ENCODE measurements at regions not wholly inside any gene's neighbourhood (a gene's known extent, or its start where the extent isn't known, plus 50 kb on each side); places are given as distances from the start of the nearest gene placed in this dataset.

- TF ChIP-seq ZNF37A (tag by site-specific recombination; IDR thresholded peaks at IDR 0.05) (no peak), ZNF157 (tag by site-specific recombination; IDR thresholded peaks at IDR 0.05) (no peak), ZFP3 (tag by site-specific recombination; IDR thresholded peaks at IDR 0.05; ENCODE audit: low read depth) (no peak), GLIS2 (tag by site-specific recombination; IDR thresholded peaks at IDR 0.05) (no peak), ZSCAN18 (tag by site-specific recombination; IDR thresholded peaks at IDR 0.05) (no peak), ZBTB10 (tag by site-specific recombination; IDR thresholded peaks at IDR 0.05) (no peak), TCF7L2 (IDR thresholded peaks at IDR 0.05; ENCODE audit: borderline replicate concordance, low read depth, low read length) (no peak), CTCF (tag by site-specific recombination; IDR thresholded peaks at IDR 0.05) (no peak), ZNF670 (tag by site-specific recombination; IDR thresholded peaks at IDR 0.05; ENCODE audit: low read depth) (no peak), ZBTB17 (tag by site-specific recombination; IDR thresholded peaks at IDR 0.05) (no peak), RBAK (tag by site-specific recombination; IDR thresholded peaks at IDR 0.05) (no peak)
These were observed 379.6 kb downstream of the MLLT3 start for GRCh38 chr9:20242510-20243189.

All from HEK293 (cell line).